ENCODE measurements at regions not wholly inside any gene's neighbourhood (a gene's known extent, or its start where the extent isn't known, plus 50 kb on each side); places are given as distances from the start of the nearest gene placed in this dataset.

GRCh38 chr2:56001947-56002346, 78.4 kb upstream of the EFEMP1 start:
- no peak overlapping the region for H3K9ac ChIP-seq (ENCODE audit: low read length)
- no peak overlapping the region for H3K4me2 ChIP-seq (ENCODE audit: low read length)
- H3K36me3 ChIP-seq (ENCODE audit: control insufficient read depth, insufficient read depth, low read length): no peaks in the 10 kb centered on the region
- H3K27ac ChIP-seq (ENCODE audit: low read depth, low read length): no peak overlapping the region
- H2BK5ac ChIP-seq (ENCODE audit: low read length): no peak overlapping the region
- no CpG with 5 or more reads among the region's 1 CpG for WGBS (ENCODE audit: extremely low coverage, insufficient coverage, low lambda C conversion rate)
- no peak overlapping the region for H4K8ac ChIP-seq (ENCODE audit: low read depth, low read length)
- no peak overlapping the region for H2BK15ac ChIP-seq (replicated peaks; ENCODE audit: low read depth)
- no peak overlapping the region for H2AK5ac ChIP-seq (ENCODE audit: low read length)
- no peak for DNase-seq
- H3K4me1 ChIP-seq (ENCODE audit: control insufficient read depth, low read depth, low read length): no peaks in the 10 kb centered on the region
- H2BK120ac ChIP-seq (ENCODE audit: low read depth, low read length): no peak overlapping the region
- no peak overlapping the region for H3K18ac ChIP-seq (ENCODE audit: low read length)
- H3K56ac ChIP-seq (ENCODE audit: low read length): no peak overlapping the region
- H3K23ac ChIP-seq (ENCODE audit: low read length): no peak overlapping the region
- H3K27me3 ChIP-seq (ENCODE audit: insufficient read depth, low read length, poor library complexity): no peaks in the 10 kb centered on the region
- no peaks in the 10 kb centered on the region for H3K79me2 ChIP-seq (ENCODE audit: control insufficient read depth, insufficient read depth, low read length)
- H3K79me1 ChIP-seq (ENCODE audit: low read length): no peaks in the 10 kb centered on the region
- H3K4ac ChIP-seq (ENCODE audit: low read depth, low read length): no peak overlapping the region
- H3K4me3 ChIP-seq (ENCODE audit: low read length): no peak overlapping the region
- H4K5ac ChIP-seq (ENCODE audit: low read length): no peak overlapping the region

GRCh38 chr2:56008661-56009431, 85.3 kb upstream of the EFEMP1 start:
- Histone ChIP-seq H3K4me3 (ENCODE audit: low read length) (no peak overlapping the region), H3K4me2 (ENCODE audit: low read length) (no peak overlapping the region), H3K9ac (ENCODE audit: low read length) (no peak overlapping the region), H2BK15ac (replicated peaks; ENCODE audit: low read depth) (no peak overlapping the region), H4K5ac (ENCODE audit: low read length) (no peak overlapping the region), H3K27ac (ENCODE audit: low read depth, low read length) (no peak overlapping the region), H3K27me3 (ENCODE audit: insufficient read depth, low read length, poor library complexity) (no peaks in the 10 kb centered on the region), H2AK5ac (ENCODE audit: low read length) (no peak overlapping the region), H4K8ac (ENCODE audit: low read depth, low read length) (no peak overlapping the region), H3K79me2 (ENCODE audit: control insufficient read depth, insufficient read depth, low read length) (no peaks in the 10 kb centered on the region), H3K18ac (ENCODE audit: low read length) (no peak overlapping the region), H3K4ac (ENCODE audit: low read depth, low read length) (no peak overlapping the region), H3K79me1 (ENCODE audit: low read length) (no peaks in the 10 kb centered on the region), H3K4me1 (ENCODE audit: control insufficient read depth, low read depth, low read length) (no peaks in the 10 kb centered on the region), H3K23ac (ENCODE audit: low read length) (no peak overlapping the region), H2BK120ac (ENCODE audit: low read depth, low read length) (no peak overlapping the region), H3K56ac (ENCODE audit: low read length) (no peak overlapping the region), H3K36me3 (ENCODE audit: control insufficient read depth, insufficient read depth, low read length) (no peaks in the 10 kb centered on the region), H2BK5ac (ENCODE audit: low read length) (no peak overlapping the region)
- WGBS (ENCODE audit: extremely low coverage, insufficient coverage, low lambda C conversion rate): no CpG with 5 or more reads among the region's 8 CpGs
- DNase-seq: peak; percentile 88

GRCh38 chr2:56009758-56010458, 86.3 kb upstream of the EFEMP1 start:
- H3K36me3 ChIP-seq (ENCODE audit: control insufficient read depth, insufficient read depth, low read length): no peaks in the 10 kb centered on the region
- no peaks in the 10 kb centered on the region for H3K79me2 ChIP-seq (ENCODE audit: control insufficient read depth, insufficient read depth, low read length)
- no peak overlapping the region for H4K5ac ChIP-seq (ENCODE audit: low read length)
- DNase-seq: peak; percentile 29
- no CpG with 5 or more reads among the region's 3 CpGs for WGBS (ENCODE audit: extremely low coverage, insufficient coverage, low lambda C conversion rate)
- no peak overlapping the region for H4K8ac ChIP-seq (ENCODE audit: low read depth, low read length)
- H3K4me2 ChIP-seq (ENCODE audit: low read length): no peak overlapping the region
- peaks cover 2% of the 10 kb centered on the region for H3K4me1 ChIP-seq (ENCODE audit: control insufficient read depth, low read depth, low read length)
- H2BK15ac ChIP-seq (replicated peaks; ENCODE audit: low read depth): no peak overlapping the region
- no peak overlapping the region for H3K4me3 ChIP-seq (ENCODE audit: low read length)
- H3K79me1 ChIP-seq (ENCODE audit: low read length): no peaks in the 10 kb centered on the region
- no peak overlapping the region for H3K23ac ChIP-seq (ENCODE audit: low read length)
- no peak overlapping the region for H2BK120ac ChIP-seq (ENCODE audit: low read depth, low read length)
- no peak overlapping the region for H2BK5ac ChIP-seq (ENCODE audit: low read length)
- H3K27me3 ChIP-seq (ENCODE audit: insufficient read depth, low read length, poor library complexity): no peaks in the 10 kb centered on the region
- H3K27ac ChIP-seq (ENCODE audit: low read depth, low read length): no peak overlapping the region
- H3K4ac ChIP-seq (ENCODE audit: low read depth, low read length): no peak overlapping the region
- H3K18ac ChIP-seq (ENCODE audit: low read length): no peak overlapping the region
- H3K56ac ChIP-seq (ENCODE audit: low read length): no peak overlapping the region
- H2AK5ac ChIP-seq (ENCODE audit: low read length): no peak overlapping the region
- H3K9ac ChIP-seq (ENCODE audit: low read length): no peak overlapping the region

GRCh38 chr2:56011624-56012023, 88.0 kb upstream of the EFEMP1 start:
- Histone ChIP-seq H4K5ac (ENCODE audit: low read length) (no peak overlapping the region), H2BK15ac (replicated peaks; ENCODE audit: low read depth) (no peak overlapping the region), H3K27ac (ENCODE audit: low read depth, low read length) (no peak overlapping the region), H3K36me3 (ENCODE audit: control insufficient read depth, insufficient read depth, low read length) (no peaks in the 10 kb centered on the region), H3K23ac (ENCODE audit: low read length) (no peak overlapping the region), H3K79me2 (ENCODE audit: control insufficient read depth, insufficient read depth, low read length) (no peaks in the 10 kb centered on the region), H3K4me3 (ENCODE audit: low read length) (no peak overlapping the region), H3K79me1 (ENCODE audit: low read length) (no peaks in the 10 kb centered on the region), H2BK120ac (ENCODE audit: low read depth, low read length) (no peak overlapping the region), H4K8ac (ENCODE audit: low read depth, low read length) (no peak overlapping the region), H3K9ac (ENCODE audit: low read length) (no peak overlapping the region), H3K4me1 (ENCODE audit: control insufficient read depth, low read depth, low read length) (peaks cover 2% of the 10 kb centered on the region), H3K27me3 (ENCODE audit: insufficient read depth, low read length, poor library complexity) (no peaks in the 10 kb centered on the region), H3K4ac (ENCODE audit: low read depth, low read length) (no peak overlapping the region), H3K4me2 (ENCODE audit: low read length) (no peak overlapping the region), H2AK5ac (ENCODE audit: low read length) (no peak overlapping the region), H2BK5ac (ENCODE audit: low read length) (no peak overlapping the region), H3K56ac (ENCODE audit: low read length) (no peak overlapping the region), H3K18ac (ENCODE audit: low read length) (no peak overlapping the region)
- no CpG with 5 or more reads among the region's 4 CpGs for WGBS (ENCODE audit: extremely low coverage, insufficient coverage, low lambda C conversion rate)
- DNase-seq: no peak

- Histone ChIP-seq H4K5ac (ENCODE audit: low read length) (no peak overlapping the region), H3K4ac (ENCODE audit: low read depth, low read length) (no peak overlapping the region), H3K27me3 (ENCODE audit: insufficient read depth, low read length, poor library complexity) (no peaks in the 10 kb centered on the region), H3K56ac (ENCODE audit: low read length) (no peak overlapping the region), H3K79me2 (ENCODE audit: control insufficient read depth, insufficient read depth, low read length) (no peaks in the 10 kb centered on the region), H3K4me2 (ENCODE audit: low read length) (no peak overlapping the region), H3K18ac (ENCODE audit: low read length) (no peak overlapping the region), H3K4me1 (ENCODE audit: control insufficient read depth, low read depth, low read length) (peaks cover 2% of the 10 kb centered on the region), H2BK120ac (ENCODE audit: low read depth, low read length) (no peak overlapping the region), H3K79me1 (ENCODE audit: low read length) (no peaks in the 10 kb centered on the region), H3K4me3 (ENCODE audit: low read length) (no peak overlapping the region), H3K36me3 (ENCODE audit: control insufficient read depth, insufficient read depth, low read length) (no peaks in the 10 kb centered on the region), H3K9ac (ENCODE audit: low read length) (no peak overlapping the region), H4K8ac (ENCODE audit: low read depth, low read length) (no peak overlapping the region), H2BK15ac (replicated peaks; ENCODE audit: low read depth) (no peak overlapping the region), H3K27ac (ENCODE audit: low read depth, low read length) (no peak overlapping the region), H2BK5ac (ENCODE audit: low read length) (no peak overlapping the region), H3K23ac (ENCODE audit: low read length) (no peak overlapping the region), H2AK5ac (ENCODE audit: low read length) (no peak overlapping the region)
- no peak for DNase-seq
- no CpG with 5 or more reads among the region's 1 CpG for WGBS (ENCODE audit: extremely low coverage, insufficient coverage, low lambda C conversion rate)
These were observed 88.7 kb upstream of the EFEMP1 start for GRCh38 chr2:56012221-56012765.
